ENCODE measurements at regions not wholly inside any gene's neighbourhood (a gene's known extent, or its start where the extent isn't known, plus 50 kb on each side); places are given as distances from the start of the nearest gene placed in this dataset.

DNA sequence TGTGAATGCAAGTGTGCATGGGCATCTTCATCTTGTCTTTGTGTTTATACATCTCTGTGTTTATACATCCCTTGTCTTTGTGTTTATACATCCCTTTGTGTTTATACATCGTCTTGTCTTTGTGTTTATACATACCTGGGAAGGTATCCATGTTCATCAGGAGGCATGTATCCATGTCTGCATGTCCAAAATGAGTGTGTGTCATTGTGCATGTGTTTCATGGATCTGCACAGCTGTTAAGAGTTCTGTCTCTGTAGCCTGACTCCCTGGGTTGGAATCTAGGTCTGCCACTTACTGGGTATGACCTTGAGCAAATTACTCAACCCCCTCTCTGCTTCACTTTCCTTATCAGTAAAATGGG, 50.1 kb upstream of the SIRPA start:
- TF ChIP-seq YY1 (IDR thresholded peaks at IDR 0.05; ENCODE audit: insufficient read depth, insufficient read length) (no peak), SUZ12 (IDR thresholded peaks at IDR 0.05; ENCODE audit: extremely low read depth, insufficient read depth, insufficient read length) (no peak), ZNF274 (IDR thresholded peaks at IDR 0.05; ENCODE audit: low read depth, low read length) (no peak)
